HG02870 (cell line): ENCODE measurements at regions not wholly inside any gene's neighbourhood (a gene's known extent, or its start where the extent isn't known, plus 50 kb on each side); places are given as distances from the start of the nearest gene placed in this dataset.

Source experiments
- ATAC-seq: cut with Tn5 transposase; IDR thresholded peaks from one replicate; pipeline ENCODE4 v1.9.1; 2021; ENCODE audit warnings: mild to moderate bottlenecking, moderate library complexity; ENCODE audit not compliant: unreplicated experiment

- no peak for ATAC-seq
These were observed 102.5 kb upstream of the PDZRN3 start for GRCh38 chr3:73727117-73727821.

- no peak for ATAC-seq
These were observed 98.9 kb upstream of the PDZRN3 start for GRCh38 chr3:73723596-73723995.

DNA sequence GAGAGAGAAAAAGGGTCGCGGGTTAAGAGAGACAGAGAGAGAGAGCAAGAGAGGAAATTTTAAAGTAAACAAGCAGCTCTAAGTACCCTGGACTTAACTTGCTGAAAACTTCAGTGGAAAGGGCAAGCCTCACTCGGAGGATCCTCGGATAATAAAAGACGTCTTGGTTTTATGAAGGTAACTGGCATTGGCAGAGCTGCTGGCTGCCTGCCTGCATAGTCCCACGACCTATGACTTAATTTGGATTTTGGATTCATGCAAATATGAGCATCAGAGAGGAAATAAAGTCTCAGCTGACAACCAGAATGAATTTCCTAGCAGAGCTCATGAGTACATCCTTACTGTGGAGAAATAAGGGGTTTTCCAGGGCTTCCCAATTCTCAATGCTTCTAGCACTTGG lies 95.1 kb upstream of the PDZRN3 start:
- ATAC-seq: no peak

- no peak for ATAC-seq
These were observed 94.7 kb upstream of the PDZRN3 start for GRCh38 chr3:73719413-73719851.

DNA sequence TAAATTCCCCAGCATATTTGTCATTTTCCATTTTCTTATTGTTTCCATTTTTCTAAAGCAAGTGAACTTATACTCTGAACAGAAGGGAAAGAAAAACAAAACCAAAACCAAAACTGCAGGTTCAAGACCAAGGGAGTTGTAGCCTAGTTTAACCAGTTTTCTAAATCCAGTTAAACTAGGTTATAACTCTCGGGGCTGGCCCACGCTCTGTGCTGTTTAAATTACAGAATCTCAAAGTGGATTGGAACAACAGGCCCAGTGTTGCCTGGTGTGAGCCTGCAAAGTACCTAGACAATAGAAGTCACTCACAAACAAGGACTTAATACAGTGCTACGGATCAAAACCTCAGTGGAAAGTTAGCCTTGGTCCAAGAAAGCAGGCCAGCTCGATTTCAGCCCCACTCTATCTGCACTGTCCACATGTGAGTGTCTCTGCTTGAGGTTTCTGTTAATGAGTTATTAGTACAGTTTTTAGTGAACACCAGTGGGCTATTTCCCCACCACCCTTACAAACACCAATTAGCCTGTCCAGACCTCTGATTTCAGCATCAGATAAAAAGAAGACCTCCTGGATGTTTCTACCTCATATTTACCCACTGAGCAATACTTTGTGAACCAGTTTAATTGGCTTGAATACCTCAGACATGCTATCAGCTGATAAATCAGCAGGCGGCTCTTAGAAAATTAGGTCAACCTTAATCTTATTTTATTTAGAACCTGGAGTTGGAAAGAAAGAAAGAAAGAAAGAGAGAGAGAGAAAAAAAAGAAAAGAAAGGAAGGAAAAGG lies 93.8 kb upstream of the PDZRN3 start:
- ATAC-seq: no peak

GRCh38 chr3:73716418-73716817 lies 91.7 kb upstream of the PDZRN3 start:
- no peak for ATAC-seq

DNA sequence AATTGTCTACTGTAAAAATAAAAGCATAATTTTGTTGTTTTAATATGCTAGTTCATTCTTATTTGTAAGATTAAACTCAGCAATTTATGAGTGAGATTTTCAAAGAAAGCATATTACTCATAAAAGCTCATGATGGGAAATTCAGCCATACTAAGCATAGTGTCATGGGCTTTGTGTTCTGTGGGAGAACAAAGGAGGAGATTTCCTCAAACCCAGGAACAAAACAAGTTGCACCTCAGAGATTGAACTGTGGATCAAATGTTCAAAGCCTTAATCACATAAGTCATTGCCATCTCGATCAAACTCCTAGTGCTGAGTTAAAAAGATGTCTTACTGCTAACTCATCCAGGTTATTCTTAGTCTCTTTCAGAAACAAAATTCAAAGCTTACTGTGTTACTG lies 85.6 kb upstream of the PDZRN3 start:
- no peak for ATAC-seq

DNA sequence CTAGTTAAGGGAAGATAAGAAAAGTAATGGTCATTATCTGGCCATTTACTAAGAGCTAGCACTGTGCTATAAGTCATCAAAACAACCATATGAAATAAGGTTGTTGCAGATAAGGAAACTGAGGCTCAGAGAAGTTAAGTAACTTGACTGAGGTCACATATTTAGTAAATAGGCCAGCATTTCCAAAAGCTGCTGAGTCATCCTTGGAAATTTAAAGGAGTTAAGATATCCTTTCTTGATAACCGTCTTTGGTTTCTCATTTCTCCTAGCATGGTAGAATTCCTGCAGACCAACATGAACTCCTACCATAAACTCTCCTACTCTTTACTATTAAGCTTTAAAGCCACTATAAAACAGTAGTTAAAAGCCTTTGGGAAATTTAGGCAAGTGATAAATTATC lies 85.0 kb upstream of the PDZRN3 start:
- no peak for ATAC-seq

GRCh38 chr3:73708956-73709355 lies 84.2 kb upstream of the PDZRN3 start:
- no peak for ATAC-seq

DNA sequence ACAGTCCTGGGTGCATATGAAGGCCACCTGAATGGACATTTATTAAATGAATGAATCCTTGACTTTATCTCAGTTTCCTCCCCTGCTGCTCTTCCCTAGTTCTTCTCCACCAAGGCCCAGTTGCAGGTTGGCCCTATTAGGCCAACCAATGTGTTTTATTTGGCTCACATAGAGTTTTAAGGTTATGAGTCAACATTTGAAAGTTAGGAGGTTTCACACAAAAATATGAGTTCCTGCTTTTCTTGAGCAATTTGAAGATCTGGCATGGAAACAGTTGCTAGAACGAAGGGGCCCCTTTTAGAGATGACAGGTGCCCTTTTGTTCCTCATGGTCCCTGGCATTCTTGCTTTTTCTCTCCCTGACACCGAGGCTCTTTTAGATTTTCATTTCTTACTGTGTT lies 83.0 kb upstream of the PDZRN3 start:
- no peak for ATAC-seq

DNA sequence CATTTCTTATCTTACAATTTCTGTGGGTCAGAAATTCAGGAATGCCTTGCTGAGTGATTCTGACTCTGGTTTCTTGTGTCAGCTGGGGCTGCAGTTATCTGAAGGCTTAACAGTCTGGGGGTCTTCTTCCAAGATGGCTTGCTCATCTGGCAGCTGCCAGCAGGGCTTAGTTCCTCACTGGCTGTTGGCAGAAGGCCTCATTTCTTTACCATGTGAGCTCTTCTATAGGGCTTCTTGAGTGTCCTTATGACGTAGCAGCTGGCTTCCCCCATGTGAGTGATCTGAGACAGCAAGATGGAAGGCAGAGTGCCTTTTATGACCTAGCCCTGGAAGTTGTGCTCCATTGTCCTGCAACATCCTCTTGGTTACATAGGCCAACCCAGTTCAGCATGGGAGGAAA lies 82.0 kb upstream of the PDZRN3 start:
- no peak for ATAC-seq

- ATAC-seq: no peak
These were observed 81.1 kb upstream of the PDZRN3 start for GRCh38 chr3:73705792-73706191.

- ATAC-seq: no peak
These were observed 74.6 kb upstream of the PDZRN3 start for GRCh38 chr3:73699327-73699726.

DNA sequence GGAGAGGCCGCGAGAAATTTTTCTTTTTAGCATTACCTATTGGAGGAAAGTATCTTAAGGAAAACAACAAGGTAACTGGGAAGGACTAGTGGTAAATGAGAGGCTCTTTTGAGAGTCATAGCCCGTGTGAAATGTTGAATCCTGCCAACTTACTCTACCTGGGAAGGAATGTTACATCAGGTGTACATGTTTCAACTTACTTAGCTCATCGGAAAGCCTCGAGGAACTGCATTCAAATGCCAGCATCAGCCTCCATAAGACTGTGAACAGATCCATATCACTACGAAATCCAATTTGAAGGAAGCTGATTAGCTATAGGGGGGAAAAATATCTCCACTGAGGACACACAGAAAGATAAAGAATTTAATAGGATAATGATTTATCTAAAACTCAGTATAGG lies 72.3 kb upstream of the PDZRN3 start:
- no peak for ATAC-seq

DNA sequence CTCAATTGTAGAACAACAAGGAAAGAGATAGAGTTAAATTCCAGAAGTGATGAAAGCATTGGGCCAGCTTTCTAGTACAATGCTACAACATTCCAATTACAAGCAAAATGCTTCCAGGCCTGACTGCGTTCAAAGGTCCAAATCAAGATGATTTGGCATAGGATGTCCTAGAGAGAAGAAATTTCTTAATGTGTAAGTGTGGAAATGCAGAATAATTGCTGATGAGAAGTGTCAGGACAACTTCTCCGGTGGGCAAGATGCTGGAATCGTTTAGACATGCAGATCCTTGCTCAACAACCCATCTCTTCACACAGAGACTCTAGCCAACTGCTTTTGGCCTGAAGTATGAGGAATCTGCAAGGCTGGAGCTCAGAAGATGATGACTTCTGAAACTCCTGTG lies 71.1 kb upstream of the PDZRN3 start:
- no peak for ATAC-seq

- no peak for ATAC-seq
These were observed 70.4 kb upstream of the PDZRN3 start for GRCh38 chr3:73694983-73695757.

DNA sequence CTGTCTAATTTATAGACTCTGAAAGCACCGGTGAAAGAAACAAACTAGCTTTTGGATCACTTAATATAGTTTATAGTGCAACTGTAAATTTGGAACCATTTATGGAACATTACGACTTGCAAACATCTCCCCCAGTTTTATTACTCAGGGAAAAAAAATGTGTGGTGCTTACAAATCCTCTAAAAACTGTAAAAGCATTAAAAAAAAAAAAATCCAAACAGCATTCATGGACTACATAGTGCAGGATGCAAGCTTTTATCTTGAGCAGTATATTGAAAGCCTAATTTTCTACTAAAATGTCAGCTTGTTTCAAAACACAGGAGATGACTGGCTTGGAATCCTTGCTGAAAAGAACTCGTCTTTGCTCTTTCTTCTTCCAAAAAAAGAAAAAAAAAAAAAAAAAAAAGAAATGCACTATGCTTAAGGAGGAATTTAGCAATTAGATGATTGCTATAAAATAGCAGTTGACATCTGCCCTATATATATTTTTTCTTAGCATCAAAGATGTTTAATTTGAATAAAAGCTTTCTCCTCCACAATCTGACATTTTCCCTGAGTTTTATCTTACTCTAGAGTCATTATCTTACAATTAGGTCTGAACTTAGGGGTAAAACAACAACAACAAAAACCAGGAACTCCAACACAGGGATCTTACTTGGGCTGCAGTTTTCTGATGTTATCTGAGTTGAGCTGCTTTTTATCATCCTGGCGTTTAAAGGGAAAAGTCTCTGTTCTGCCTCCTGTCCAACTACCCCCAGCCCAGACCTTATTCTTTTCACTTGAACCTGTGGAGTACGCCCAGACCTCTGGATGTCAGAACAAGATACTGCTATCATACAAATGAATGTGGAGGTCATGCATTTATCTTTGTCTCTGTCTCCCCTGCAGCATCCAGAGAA lies 62.6 kb upstream of the PDZRN3 start:
- no peak for ATAC-seq

DNA sequence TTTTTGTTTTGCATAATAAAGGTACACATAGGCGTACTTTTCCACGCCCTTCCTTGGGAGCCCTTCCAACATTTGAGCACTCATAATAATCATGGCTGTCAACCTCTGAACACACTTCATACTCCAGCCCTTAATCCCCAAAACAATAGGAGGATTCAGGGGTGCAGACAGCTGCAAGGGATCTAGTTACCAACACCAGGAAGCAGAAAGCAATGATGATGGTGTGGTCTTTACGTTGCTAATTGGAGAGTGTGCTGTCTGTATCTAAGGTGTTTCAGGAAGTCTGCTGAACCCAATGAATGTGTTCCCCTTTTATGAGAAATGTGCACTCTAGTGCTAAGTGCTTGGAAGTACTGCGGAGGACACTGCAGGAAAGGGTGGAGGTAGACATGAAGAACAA lies 60.3 kb upstream of the PDZRN3 start:
- ATAC-seq: no peak

DNA sequence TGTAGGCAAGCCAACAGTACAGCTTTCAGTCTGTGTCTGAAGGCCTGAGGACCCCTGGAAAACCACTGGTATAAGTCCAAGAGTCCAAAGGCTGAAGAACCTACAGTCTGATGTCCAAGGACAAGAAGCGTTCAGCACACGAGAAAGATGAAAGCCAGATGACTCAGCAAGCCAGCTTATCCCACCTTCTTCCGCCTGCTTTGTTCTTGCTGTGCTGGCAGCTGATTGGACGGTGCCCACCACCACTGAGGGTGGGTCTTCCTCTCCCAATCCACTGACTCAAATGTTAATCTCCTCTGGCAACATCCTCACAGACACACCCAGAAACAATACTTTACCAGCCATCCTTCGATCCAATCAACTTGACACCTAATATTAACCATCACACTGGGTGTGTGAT lies 59.0 kb upstream of the PDZRN3 start:
- no peak for ATAC-seq

- no peak for ATAC-seq
These were observed 56.9 kb upstream of the PDZRN3 start for GRCh38 chr3:73681610-73682009.

GRCh38 chr3:73681198-73681597 lies 56.5 kb upstream of the PDZRN3 start:
- ATAC-seq: no peak
